ENCODE measurements at regions not wholly inside any gene's neighbourhood (a gene's known extent, or its start where the extent isn't known, plus 50 kb on each side); places are given as distances from the start of the nearest gene placed in this dataset.

DNA sequence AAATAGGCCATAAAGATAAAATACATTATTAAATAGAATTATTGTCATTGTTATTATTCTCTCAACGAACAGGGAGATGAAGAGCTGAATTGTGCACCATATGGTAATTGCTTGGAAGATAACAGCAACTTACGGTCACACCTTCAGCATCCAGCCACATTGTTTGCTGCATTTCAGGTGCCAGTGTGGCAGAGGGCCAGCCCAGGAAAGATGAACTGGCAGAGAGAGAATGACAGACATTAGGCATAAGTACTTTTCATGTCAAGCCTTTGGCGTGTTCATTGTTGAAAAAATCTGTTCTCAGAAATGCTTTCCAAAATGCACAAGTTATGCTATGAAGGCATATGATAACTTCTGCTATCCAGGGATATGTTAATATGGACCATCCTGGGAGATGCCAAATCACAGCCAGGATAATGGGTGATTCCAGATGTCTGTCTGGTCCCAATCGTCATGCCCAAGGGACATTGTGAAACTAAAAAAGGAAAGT lies 748.6 kb upstream of the PIK3C3 start:
- WGBS, 2 donors, result 53 to 60% methylated on average over 4 of the region's 4 CpGs
- Histone ChIP-seq H3K27me3 (ENCODE audit: control insufficient read depth in 1 of 2, insufficient read depth in 2 of 2, low read length in 2 of 2) (no peaks in the 10 kb centered on the region), H3K9me3 (ENCODE audit: control insufficient read depth in 2 of 2, insufficient read depth in 1 of 2, low read depth in 1 of 2, low read length in 1 of 2) (no peaks in the 10 kb centered on the region), H3K4me1 (ENCODE audit: control insufficient read depth in 2 of 2, insufficient read depth in 2 of 2, low read length in 1 of 2) (no peaks in the 10 kb centered on the region), H3K36me3 (ENCODE audit: control insufficient read depth in 2 of 2, insufficient read depth in 2 of 2, low read length in 1 of 2) (no peaks in the 10 kb centered on the region), H3K4me3 (ENCODE audit: low read depth in 1 of 2, low read length in 2 of 2) (no peak overlapping the region), H3K27ac (ENCODE audit: low read depth in 2 of 2, low read length in 1 of 2) (no peak overlapping the region)

GRCh38 chr18:41199212-41199611 lies 755.8 kb upstream of the PIK3C3 start:
- H3K27ac ChIP-seq (ENCODE audit: low read depth in 2 of 2, low read length in 1 of 2), result no peak overlapping the region

DNA sequence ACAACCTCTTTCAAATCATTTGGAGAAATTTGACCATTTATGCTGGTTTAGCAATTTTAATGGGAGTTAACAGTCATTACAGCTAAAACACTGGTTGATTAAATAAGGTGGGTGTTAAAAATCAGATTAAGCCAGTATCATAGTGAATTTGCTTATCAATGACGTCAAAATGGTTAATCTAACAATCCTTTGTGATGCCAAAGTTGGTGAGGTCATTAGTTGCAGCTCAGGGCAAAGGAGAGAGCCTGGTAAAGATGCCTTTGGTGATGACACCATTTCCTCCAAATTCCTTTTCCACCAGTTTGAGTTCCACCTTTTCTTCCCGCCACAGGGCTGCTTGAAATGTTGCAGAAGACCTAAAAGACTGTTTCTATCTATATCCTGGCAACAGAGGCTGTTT lies 757.1 kb upstream of the PIK3C3 start:
- H3K36me3 ChIP-seq (ENCODE audit: control insufficient read depth in 2 of 2, insufficient read depth in 2 of 2, low read length in 1 of 2), result no peaks in the 10 kb centered on the region
- H3K27me3 ChIP-seq (ENCODE audit: control insufficient read depth in 1 of 2, insufficient read depth in 2 of 2, low read length in 2 of 2), result no peaks in the 10 kb centered on the region
- no peak overlapping the region for H3K4me3 ChIP-seq (ENCODE audit: low read depth in 1 of 2, low read length in 2 of 2)
- WGBS, 2 donors, result 77 to 78% methylated on average over 2 of the region's 2 CpGs
- H3K27ac ChIP-seq (ENCODE audit: low read depth in 2 of 2, low read length in 1 of 2), result no peak overlapping the region
- no peaks in the 10 kb centered on the region for H3K4me1 ChIP-seq (ENCODE audit: control insufficient read depth in 2 of 2, insufficient read depth in 2 of 2, low read length in 1 of 2)
- H3K9me3 ChIP-seq (ENCODE audit: control insufficient read depth in 2 of 2, insufficient read depth in 1 of 2, low read depth in 1 of 2, low read length in 1 of 2), result no peaks in the 10 kb centered on the region

More at GRCh38 chr18:41199212-41199611, 755.8 kb upstream of the PIK3C3 start:
- Histone ChIP-seq H3K4me3 (ENCODE audit: low read depth in 1 of 2, low read length in 2 of 2) (no peak overlapping the region), H3K27me3 (ENCODE audit: control insufficient read depth in 1 of 2, insufficient read depth in 2 of 2, low read length in 2 of 2) (no peaks in the 10 kb centered on the region), H3K9me3 (ENCODE audit: control insufficient read depth in 2 of 2, insufficient read depth in 1 of 2, low read depth in 1 of 2, low read length in 1 of 2) (no peaks in the 10 kb centered on the region), H3K4me1 (ENCODE audit: control insufficient read depth in 2 of 2, insufficient read depth in 2 of 2, low read length in 1 of 2) (no peaks in the 10 kb centered on the region), H3K36me3 (ENCODE audit: control insufficient read depth in 2 of 2, insufficient read depth in 2 of 2, low read length in 1 of 2) (no peaks in the 10 kb centered on the region)

GRCh38 chr18:41170346-41170745 lies 784.7 kb upstream of the PIK3C3 start:
- Histone ChIP-seq H3K27ac (ENCODE audit: low read depth in 2 of 2, low read length in 1 of 2) (no peak overlapping the region), H3K9me3 (ENCODE audit: control insufficient read depth in 2 of 2, insufficient read depth in 1 of 2, low read depth in 1 of 2, low read length in 1 of 2) (no peaks in the 10 kb centered on the region), H3K36me3 (ENCODE audit: control insufficient read depth in 2 of 2, insufficient read depth in 2 of 2, low read length in 1 of 2) (no peaks in the 10 kb centered on the region), H3K4me3 (ENCODE audit: low read depth in 1 of 2, low read length in 2 of 2) (no peak overlapping the region), H3K4me1 (ENCODE audit: control insufficient read depth in 2 of 2, insufficient read depth in 2 of 2, low read length in 1 of 2) (no peaks in the 10 kb centered on the region), H3K27me3 (ENCODE audit: control insufficient read depth in 1 of 2, insufficient read depth in 2 of 2, low read length in 2 of 2) (no peaks in the 10 kb centered on the region)
- 54 to 61% methylated on average over 5 of the region's 5 CpGs for WGBS, 2 donors

GRCh38 chr18:41165625-41166024 lies 789.4 kb upstream of the PIK3C3 start:
- H3K4me3 ChIP-seq (ENCODE audit: low read depth in 1 of 2, low read length in 2 of 2), result no peak overlapping the region
- H3K36me3 ChIP-seq (ENCODE audit: control insufficient read depth in 2 of 2, insufficient read depth in 2 of 2, low read length in 1 of 2), result no peaks in the 10 kb centered on the region
- WGBS, 2 donors, result 69 to 77% methylated on average over 2 of the region's 2 CpGs
- no peak overlapping the region for H3K27ac ChIP-seq (ENCODE audit: low read depth in 2 of 2, low read length in 1 of 2)
- H3K9me3 ChIP-seq (ENCODE audit: control insufficient read depth in 2 of 2, insufficient read depth in 1 of 2, low read depth in 1 of 2, low read length in 1 of 2), result no peaks in the 10 kb centered on the region
- H3K4me1 ChIP-seq (ENCODE audit: control insufficient read depth in 2 of 2, insufficient read depth in 2 of 2, low read length in 1 of 2), result no peaks in the 10 kb centered on the region
- no peaks in the 10 kb centered on the region for H3K27me3 ChIP-seq (ENCODE audit: control insufficient read depth in 1 of 2, insufficient read depth in 2 of 2, low read length in 2 of 2)

GRCh38 chr18:41162781-41163180 lies 792.3 kb upstream of the PIK3C3 start:
- Histone ChIP-seq H3K27ac (ENCODE audit: low read depth in 2 of 2, low read length in 1 of 2) (no peak overlapping the region), H3K27me3 (ENCODE audit: control insufficient read depth in 1 of 2, insufficient read depth in 2 of 2, low read length in 2 of 2) (no peaks in the 10 kb centered on the region), H3K4me1 (ENCODE audit: control insufficient read depth in 2 of 2, insufficient read depth in 2 of 2, low read length in 1 of 2) (no peaks in the 10 kb centered on the region), H3K4me3 (ENCODE audit: low read depth in 1 of 2, low read length in 2 of 2) (no peak overlapping the region), H3K36me3 (ENCODE audit: control insufficient read depth in 2 of 2, insufficient read depth in 2 of 2, low read length in 1 of 2) (no peaks in the 10 kb centered on the region), H3K9me3 (ENCODE audit: control insufficient read depth in 2 of 2, insufficient read depth in 1 of 2, low read depth in 1 of 2, low read length in 1 of 2) (no peaks in the 10 kb centered on the region)
- WGBS, 2 donors, result 57 to 62% methylated on average over 4 of the region's 4 CpGs

DNA sequence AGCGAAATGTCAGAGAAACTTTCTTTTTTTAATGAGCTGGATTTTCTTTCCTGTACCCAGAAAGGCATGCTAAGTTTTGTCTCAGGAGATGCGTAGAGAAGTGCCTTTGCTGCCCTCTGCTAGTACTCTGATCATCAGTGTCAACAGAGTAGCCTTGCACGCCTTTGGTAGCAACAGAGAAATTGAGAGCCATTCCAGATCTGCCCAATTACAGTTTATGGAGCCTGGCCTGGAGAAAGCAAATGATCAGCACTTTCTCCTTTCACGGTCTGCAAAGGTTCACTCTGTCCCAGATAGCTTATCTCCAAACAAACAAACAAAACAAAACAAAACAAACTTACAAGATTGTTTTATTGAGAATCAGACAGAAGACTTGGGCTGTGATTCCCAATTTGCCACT lies 792.8 kb upstream of the PIK3C3 start:
- WGBS, 2 donors, result 64 to 70% methylated on average over 4 of the region's 4 CpGs

GRCh38 chr18:41155910-41156851 lies 798.9 kb upstream of the PIK3C3 start:
- Histone ChIP-seq H3K9me3 (ENCODE audit: control insufficient read depth in 2 of 2, insufficient read depth in 1 of 2, low read depth in 1 of 2, low read length in 1 of 2) (no peaks in the 10 kb centered on the region), H3K27me3 (ENCODE audit: control insufficient read depth in 1 of 2, insufficient read depth in 2 of 2, low read length in 2 of 2) (no peaks in the 10 kb centered on the region), H3K27ac (ENCODE audit: low read depth in 2 of 2, low read length in 1 of 2) (no peak overlapping the region), H3K4me3 (ENCODE audit: low read depth in 1 of 2, low read length in 2 of 2) (no peak overlapping the region), H3K4me1 (ENCODE audit: control insufficient read depth in 2 of 2, insufficient read depth in 2 of 2, low read length in 1 of 2) (no peaks in the 10 kb centered on the region), H3K36me3 (ENCODE audit: control insufficient read depth in 2 of 2, insufficient read depth in 2 of 2, low read length in 1 of 2) (no peaks in the 10 kb centered on the region)
- 83 to 84% methylated on average over 4 of the region's 4 CpGs for WGBS, 2 donors

More for the DNA sequence above, 792.8 kb upstream of the PIK3C3 start:
- Histone ChIP-seq H3K4me1 (ENCODE audit: control insufficient read depth in 2 of 2, insufficient read depth in 2 of 2, low read length in 1 of 2) (no peaks in the 10 kb centered on the region), H3K9me3 (ENCODE audit: control insufficient read depth in 2 of 2, insufficient read depth in 1 of 2, low read depth in 1 of 2, low read length in 1 of 2) (no peaks in the 10 kb centered on the region), H3K27ac (ENCODE audit: low read depth in 2 of 2, low read length in 1 of 2) (no peak overlapping the region), H3K27me3 (ENCODE audit: control insufficient read depth in 1 of 2, insufficient read depth in 2 of 2, low read length in 2 of 2) (no peaks in the 10 kb centered on the region), H3K4me3 (ENCODE audit: low read depth in 1 of 2, low read length in 2 of 2) (no peak overlapping the region), H3K36me3 (ENCODE audit: control insufficient read depth in 2 of 2, insufficient read depth in 2 of 2, low read length in 1 of 2) (no peaks in the 10 kb centered on the region)

DNA sequence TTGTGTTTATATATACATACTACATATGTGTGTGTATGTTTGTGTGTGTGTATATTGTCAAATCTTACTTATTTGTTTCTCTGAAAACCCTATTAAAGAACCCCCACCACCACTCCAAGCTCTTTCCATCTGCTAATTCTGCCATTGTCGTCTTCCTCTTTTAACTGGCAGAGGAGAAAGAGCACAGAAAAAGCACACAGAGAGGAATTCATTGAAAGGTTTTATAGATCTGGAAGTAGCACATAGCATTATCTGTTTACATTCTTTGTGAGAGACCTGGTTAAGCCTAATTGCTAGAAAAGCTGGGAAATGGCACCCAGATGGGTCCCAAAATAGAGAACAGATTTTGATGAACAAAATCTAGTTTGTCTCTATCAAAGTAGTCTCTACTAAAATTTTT lies 800.0 kb upstream of the PIK3C3 start:
- Histone ChIP-seq H3K27ac (ENCODE audit: low read depth in 2 of 2, low read length in 1 of 2) (no peak overlapping the region), H3K36me3 (ENCODE audit: control insufficient read depth in 2 of 2, insufficient read depth in 2 of 2, low read length in 1 of 2) (no peaks in the 10 kb centered on the region), H3K27me3 (ENCODE audit: control insufficient read depth in 1 of 2, insufficient read depth in 2 of 2, low read length in 2 of 2) (no peaks in the 10 kb centered on the region), H3K4me1 (ENCODE audit: control insufficient read depth in 2 of 2, insufficient read depth in 2 of 2, low read length in 1 of 2) (no peaks in the 10 kb centered on the region), H3K9me3 (ENCODE audit: control insufficient read depth in 2 of 2, insufficient read depth in 1 of 2, low read depth in 1 of 2, low read length in 1 of 2) (no peaks in the 10 kb centered on the region), H3K4me3 (ENCODE audit: low read depth in 1 of 2, low read length in 2 of 2) (no peak overlapping the region)
- WGBS, 2 donors, result 71 to 79% methylated on average over 1 of the region's 1 CpG

DNA sequence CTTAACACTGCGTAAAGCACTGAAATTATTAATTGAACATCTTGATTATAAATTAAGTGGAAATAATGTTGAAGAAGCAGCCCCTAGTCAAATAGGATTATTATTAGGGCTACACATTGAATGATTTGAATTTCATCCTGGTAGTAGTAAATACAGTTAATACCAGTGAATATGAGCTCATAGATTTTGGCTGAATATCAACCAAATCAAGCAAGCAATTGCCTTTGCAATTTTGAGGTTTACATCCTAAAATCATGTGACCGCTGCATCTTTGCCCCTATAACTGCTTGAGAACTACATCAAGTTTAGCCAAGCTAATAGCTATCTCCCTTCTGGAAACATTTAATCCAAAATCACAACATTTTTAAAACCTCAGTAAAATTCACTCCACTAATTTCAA lies 801.2 kb upstream of the PIK3C3 start:
- Histone ChIP-seq H3K27ac (ENCODE audit: low read depth in 2 of 2, low read length in 1 of 2) (no peak overlapping the region), H3K9me3 (ENCODE audit: control insufficient read depth in 2 of 2, insufficient read depth in 1 of 2, low read depth in 1 of 2, low read length in 1 of 2) (no peaks in the 10 kb centered on the region), H3K36me3 (ENCODE audit: control insufficient read depth in 2 of 2, insufficient read depth in 2 of 2, low read length in 1 of 2) (no peaks in the 10 kb centered on the region), H3K27me3 (ENCODE audit: control insufficient read depth in 1 of 2, insufficient read depth in 2 of 2, low read length in 2 of 2) (no peaks in the 10 kb centered on the region), H3K4me1 (ENCODE audit: control insufficient read depth in 2 of 2, insufficient read depth in 2 of 2, low read length in 1 of 2) (no peaks in the 10 kb centered on the region), H3K4me3 (ENCODE audit: low read depth in 1 of 2, low read length in 2 of 2) (no peak overlapping the region)
- 75 to 86% methylated on average over 2 of the region's 2 CpGs for WGBS, 2 donors

Measured in esophagus (tissue), 2 donors.